DMS 273 treated with DMSO at 0.1 percent for 48 hours (cell line): ENCODE measurements at regions not wholly inside any gene's neighbourhood (a gene's known extent, or its start where the extent isn't known, plus 50 kb on each side); places are given as distances from the start of the nearest gene placed in this dataset.
"Not testable (repeated sequence)": the region's sequence is repeated elsewhere in the genome, so short reads cannot be mapped to it uniquely, and the experiment has no call there.

Source experiments
- DNase-seq: peaks from one replicate; lab custom pipeline; 2025; lab: John Stamatoyannopoulos, UW

- no peak for DNase-seq
Measured at GRCh38 chr13:103884101-103884723, 818.0 kb upstream of the SLC10A2 start.

- no peak for DNase-seq
Measured at GRCh38 chr13:103883698-103884097, 817.5 kb upstream of the SLC10A2 start.

GRCh38 chr13:103883164-103883563 lies 816.9 kb upstream of the SLC10A2 start:
- no peak for DNase-seq

GRCh38 chr13:103880146-103880545 lies 813.9 kb upstream of the SLC10A2 start:
- not testable (repeated sequence) for DNase-seq

GRCh38 chr13:103878891-103879605 lies 812.8 kb upstream of the SLC10A2 start:
- no peak for DNase-seq

GRCh38 chr13:103876571-103876970 lies 810.4 kb upstream of the SLC10A2 start:
- no peak for DNase-seq

GRCh38 chr13:103873725-103874124 lies 807.5 kb upstream of the SLC10A2 start:
- no peak for DNase-seq

- no peak for DNase-seq
Measured at GRCh38 chr13:103866048-103866447, 799.8 kb upstream of the SLC10A2 start.

- no peak for DNase-seq
Measured at GRCh38 chr13:103862525-103862924, 796.3 kb upstream of the SLC10A2 start.

GRCh38 chr13:103859952-103860351 lies 793.7 kb upstream of the SLC10A2 start:
- no peak for DNase-seq

GRCh38 chr13:103852036-103852435 lies 785.8 kb upstream of the SLC10A2 start:
- DNase-seq, result no peak

GRCh38 chr13:103844471-103844870 lies 778.3 kb upstream of the SLC10A2 start:
- no peak for DNase-seq

- no peak for DNase-seq
Measured at GRCh38 chr13:103839460-103839859, 773.2 kb upstream of the SLC10A2 start.

GRCh38 chr13:103835052-103835451 lies 768.8 kb upstream of the SLC10A2 start:
- DNase-seq, result no peak

GRCh38 chr13:103833294-103833852 lies 767.2 kb upstream of the SLC10A2 start:
- no peak for DNase-seq

GRCh38 chr13:103815619-103816018 lies 749.4 kb upstream of the SLC10A2 start:
- no peak for DNase-seq

- no peak for DNase-seq
Measured at GRCh38 chr13:103812971-103813370, 746.8 kb upstream of the SLC10A2 start.

GRCh38 chr13:103812558-103812957 lies 746.3 kb upstream of the SLC10A2 start:
- DNase-seq, result no peak

GRCh38 chr13:103810026-103810425 lies 743.8 kb upstream of the SLC10A2 start:
- no peak for DNase-seq

GRCh38 chr13:103805771-103806170 lies 739.6 kb upstream of the SLC10A2 start:
- no peak for DNase-seq

GRCh38 chr13:103803349-103803748 lies 737.1 kb upstream of the SLC10A2 start:
- no peak for DNase-seq

- DNase-seq, result no peak
Measured at GRCh38 chr13:103799028-103799427, 732.8 kb upstream of the SLC10A2 start.

- no peak for DNase-seq
Measured at GRCh38 chr13:103795892-103796478, 729.8 kb upstream of the SLC10A2 start.
